GM13977 (cell line): ENCODE measurements at regions not wholly inside any gene's neighbourhood (a gene's known extent, or its start where the extent isn't known, plus 50 kb on each side); places are given as distances from the start of the nearest gene placed in this dataset.
A peak's percentile ranks its signal among the peaks of the same experiment; 100 is the strongest.

Experiments
- DNase-seq: peaks from one replicate; pipeline ENCODE4 v3.0.0; 2012; ENCODE audit warnings: low spot score
- CTCF ChIP-seq: IDR thresholded peaks from 2 replicates; pipeline ENCODE4 v1.5.1; 2012; ENCODE audit warnings: mild to moderate bottlenecking, control low read depth; ENCODE audit not compliant: insufficient read depth; ENCODE audit errors: extremely low read depth, missing control alignments
- in situ Hi-C: fragments of 300-500 bp; cut with MboI; formaldehyde crosslinking; loops from one replicate; pipeline ENCODE4 v1.12.0; 2022; ENCODE audit warnings: low sequenced_read_pairs, low pct_unique_long_range_greater_than_20kb, mixed read lengths, inconsistent platforms; ENCODE audit not compliant: unreplicated experiment

- peak; percentile 7 for DNase-seq
- in situ Hi-C loops, result no loop called here
- no peak for TF ChIP-seq CTCF
Observed at GRCh38 chr6:16982807-16983206, 119.0 kb upstream of the STMND1 start.

DNA sequence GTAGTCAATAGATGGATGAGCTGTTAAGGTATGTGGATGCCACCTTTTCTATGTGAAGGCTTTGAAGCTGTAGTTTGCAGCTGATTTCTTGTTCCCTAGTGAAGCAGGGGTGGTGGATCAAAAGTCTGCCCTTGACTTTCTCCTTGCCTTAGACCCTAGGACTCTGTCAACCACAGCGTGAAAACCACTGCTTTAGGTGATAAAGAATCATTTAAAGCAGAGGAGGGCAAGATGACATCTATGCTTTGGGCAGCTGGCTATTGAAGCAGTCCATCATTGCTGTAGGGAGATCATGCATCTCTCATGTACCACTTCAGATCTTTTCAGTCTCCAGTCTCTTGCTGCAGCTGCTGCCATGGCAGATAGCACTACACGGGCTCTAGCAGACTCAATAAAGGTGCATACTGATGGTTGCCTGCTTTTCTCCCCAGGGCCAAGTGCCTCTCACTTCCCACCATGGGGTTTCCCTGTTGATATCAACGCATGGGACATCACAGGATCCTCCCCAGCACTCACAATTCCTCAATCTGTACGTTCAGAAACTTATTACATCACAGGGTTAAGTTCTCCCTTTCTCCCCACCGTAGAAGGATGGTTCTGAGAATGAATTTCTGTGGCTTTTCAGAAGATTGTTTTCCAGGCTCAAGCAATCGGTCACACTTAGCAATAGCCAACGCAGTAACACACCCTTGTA, 122.0 kb upstream of the STMND1 start:
- no peak for TF ChIP-seq CTCF
- no peak for DNase-seq
- in situ Hi-C loops, result no loop called here

DNA sequence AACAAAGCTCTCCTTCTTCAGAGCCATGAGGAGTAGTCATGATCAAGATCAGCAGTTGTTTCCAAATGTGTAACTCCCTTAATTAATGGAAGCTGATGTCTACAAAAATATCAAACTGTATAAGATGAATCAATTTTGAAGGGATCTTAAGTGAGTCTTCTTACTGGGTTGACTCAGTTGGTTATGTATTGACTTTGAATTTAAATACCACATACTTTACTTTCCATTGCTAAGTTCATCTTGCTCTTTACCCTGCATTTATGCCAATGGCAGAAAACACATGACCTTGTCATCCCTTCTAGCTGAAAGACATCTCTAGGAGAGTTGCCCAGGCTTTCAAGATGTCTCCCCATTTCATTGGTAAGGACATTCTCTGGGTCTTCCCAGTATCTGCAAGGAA, 123.2 kb upstream of the STMND1 start:
- DNase-seq, result no peak
- TF ChIP-seq CTCF, result no peak
- in situ Hi-C loops, result no loop called here

- DNase-seq, result no peak
- in situ Hi-C loops, result no loop called here
- no peak for TF ChIP-seq CTCF
Observed at GRCh38 chr6:16976385-16977183, 125.3 kb upstream of the STMND1 start.

- in situ Hi-C loops, result loop anchor here (25.0 kb wide), 1 partner anchor 188 kb away; no protein-coding TSS in a partner anchor
Observed at GRCh38 chr6:16974704-16975359, 127.0 kb upstream of the STMND1 start.

DNA sequence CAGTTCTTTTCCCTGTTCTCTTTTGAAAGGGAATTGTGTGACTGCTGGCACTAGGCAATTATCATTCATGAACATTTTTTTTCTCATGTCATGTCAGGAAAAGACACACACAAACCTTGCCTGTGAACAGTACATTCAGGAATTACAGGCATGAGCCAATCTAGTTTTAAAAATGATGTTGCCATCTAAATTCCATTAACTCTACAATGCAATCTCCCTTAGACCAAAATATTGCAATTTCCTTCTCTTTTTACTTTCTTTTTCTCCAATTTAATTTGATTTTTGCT, 127.5 kb upstream of the STMND1 start:
- in situ Hi-C loops, result loop anchor here (25.0 kb wide), 1 partner anchor 187 kb away; no protein-coding TSS in a partner anchor
- TF ChIP-seq CTCF, result no peak
- no peak for DNase-seq

More at GRCh38 chr6:16974704-16975359, 127.0 kb upstream of the STMND1 start:
- no peak for DNase-seq
- TF ChIP-seq CTCF, result no peak
